Uterus (tissue), 3 donors: ENCODE measurements at regions not wholly inside any gene's neighbourhood (a gene's known extent, or its start where the extent isn't known, plus 50 kb on each side); places are given as distances from the start of the nearest gene placed in this dataset.

Experiments
- DNase-seq, 2 donors: peaks; one replicate each; pipeline ENCODE4 v3.0.0-alpha.2; 2019 to 2020
- H3K27ac ChIP-seq, 2 donors: fragments of 200-600 bp; sonication (generic); 1 replicate in 1 of 2; 2 replicates in 1 of 2; pipeline ENCODE4 v1.5.1; 2016 to 2018
- H3K27me3 ChIP-seq, 2 donors: fragments of 200-600 bp; sonication (generic); one replicate each; pipeline ENCODE4 v1.5.1; 2018 to 2019; ENCODE audit warnings: control low read depth in 1 of 2
- H3K36me3 ChIP-seq, 2 donors: fragments of 200-600 bp; sonication (generic); one replicate each; pipeline ENCODE4 v1.5.1; 2019; ENCODE audit warnings: control low read depth in 1 of 2
- H3K4me1 ChIP-seq, 2 donors: fragments of 200-600 bp; sonication (generic); one replicate each; pipeline ENCODE4 v1.5.1; 2018 to 2019; ENCODE audit warnings: control low read depth in 1 of 2
- H3K4me3 ChIP-seq, 2 donors: fragments of 200-600 bp; sonication (generic); 1 replicate in 1 of 2; 2 replicates in 1 of 2; pipeline ENCODE4 v1.5.1; 2018 to 2019; ENCODE audit warnings: mild to moderate bottlenecking in 1 of 2
- H3K9me3 ChIP-seq, 2 donors: fragments of 200-600 bp; sonication (generic); one replicate each; pipeline ENCODE4 v1.5.1; 2019; ENCODE audit warnings: control low read depth in 1 of 2
- POLR2A ChIP-seq, 2 donors: fragments of 450-650 bp; IDR thresholded peaks; one replicate each; pipeline ENCODE4 v1.6.1; 2016; ENCODE audit warnings: antibody characterized with exemption in 2 of 2, mild to moderate bottlenecking in 1 of 2, moderate library complexity in 1 of 2
- intact Hi-C: fragments of 100-400 bp; cut with DNase I; formaldehyde crosslinking; loops from one replicate; pipeline ENCODE4 v1.15.1; 2023; ENCODE audit warnings: low total_unique reads
- TF ChIP-seq, protein P1 (sequence below), 4 experiments: fragments of 200-600 bp in 2 of 4; fragments of 450-650 bp in 2 of 4; sonication (generic) in 2 of 4; IDR thresholded peaks; one replicate each; pipeline ENCODE4 v1.5.1; 2016 to 2019; ENCODE audit warnings: antibody characterized with exemption in 4 of 4, mild to moderate bottlenecking in 2 of 4, moderate library complexity in 1 of 4
- donor health status: DM: yes; HTN: yes; CAD: no.

DNA sequence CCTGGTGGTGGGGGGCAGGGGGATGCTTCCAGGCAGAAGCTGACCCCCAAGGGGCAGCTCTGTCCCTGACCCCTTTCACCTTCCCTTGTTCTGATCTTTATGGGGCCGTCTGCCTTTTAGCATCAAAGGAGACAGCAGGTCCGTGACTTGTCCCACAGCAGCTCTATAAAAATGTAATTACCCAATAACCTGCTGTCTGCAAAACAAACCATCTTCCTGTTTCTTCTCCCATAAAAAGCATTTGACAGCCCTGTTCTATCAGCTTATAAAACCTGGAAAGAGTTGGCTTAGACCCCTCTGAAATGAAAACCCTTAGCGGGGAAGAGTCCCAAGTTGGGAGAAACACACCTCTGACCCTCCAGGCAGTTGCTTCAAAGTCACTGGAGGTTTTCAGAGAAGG is 416.9 kb downstream of the MED13L start:
- H3K4me3 ChIP-seq = no peak overlapping the region
- no peak for DNase-seq
- intact Hi-C loops = no loop called here
- no peaks in the 10 kb centered on the region for H3K27me3 ChIP-seq
- H3K36me3 ChIP-seq = no peaks in the 10 kb centered on the region
- no peak overlapping the region for H3K27ac ChIP-seq
- H3K4me1 ChIP-seq = no peaks in the 10 kb centered on the region
- H3K9me3 ChIP-seq = peaks cover 0 to 3% of the 10 kb centered on the region in 2 donors
- TF ChIP-seq, protein P1, sequence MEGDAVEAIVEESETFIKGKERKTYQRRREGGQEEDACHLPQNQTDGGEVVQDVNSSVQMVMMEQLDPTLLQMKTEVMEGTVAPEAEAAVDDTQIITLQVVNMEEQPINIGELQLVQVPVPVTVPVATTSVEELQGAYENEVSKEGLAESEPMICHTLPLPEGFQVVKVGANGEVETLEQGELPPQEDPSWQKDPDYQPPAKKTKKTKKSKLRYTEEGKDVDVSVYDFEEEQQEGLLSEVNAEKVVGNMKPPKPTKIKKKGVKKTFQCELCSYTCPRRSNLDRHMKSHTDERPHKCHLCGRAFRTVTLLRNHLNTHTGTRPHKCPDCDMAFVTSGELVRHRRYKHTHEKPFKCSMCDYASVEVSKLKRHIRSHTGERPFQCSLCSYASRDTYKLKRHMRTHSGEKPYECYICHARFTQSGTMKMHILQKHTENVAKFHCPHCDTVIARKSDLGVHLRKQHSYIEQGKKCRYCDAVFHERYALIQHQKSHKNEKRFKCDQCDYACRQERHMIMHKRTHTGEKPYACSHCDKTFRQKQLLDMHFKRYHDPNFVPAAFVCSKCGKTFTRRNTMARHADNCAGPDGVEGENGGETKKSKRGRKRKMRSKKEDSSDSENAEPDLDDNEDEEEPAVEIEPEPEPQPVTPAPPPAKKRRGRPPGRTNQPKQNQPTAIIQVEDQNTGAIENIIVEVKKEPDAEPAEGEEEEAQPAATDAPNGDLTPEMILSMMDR (IDR thresholded peaks at IDR 0.05) = no peak
- no peak for TF ChIP-seq POLR2A (IDR thresholded peaks at IDR 0.05)

DNA sequence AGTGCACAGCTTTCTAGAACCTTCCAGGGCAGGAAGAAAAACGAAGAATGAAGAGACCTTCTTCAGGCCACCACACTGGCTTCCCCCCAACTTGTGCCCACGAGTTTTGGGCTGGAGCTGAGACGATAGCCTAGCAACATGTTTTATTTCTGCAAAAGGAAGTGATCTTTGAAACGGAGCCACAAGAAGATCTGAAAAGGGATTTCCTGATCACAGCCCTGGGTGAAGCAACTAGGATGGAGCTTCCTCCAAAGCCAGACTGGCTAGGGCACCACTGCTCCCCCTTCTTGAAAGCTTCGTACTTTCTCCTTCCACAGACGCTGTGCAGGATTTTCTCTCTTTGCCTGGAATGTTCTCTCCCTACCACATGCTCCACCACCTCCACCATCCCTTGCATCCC is 418.3 kb downstream of the MED13L start:
- no peak overlapping the region for H3K4me3 ChIP-seq
- H3K27ac ChIP-seq = no peak overlapping the region
- no peaks in the 10 kb centered on the region for H3K4me1 ChIP-seq
- no peaks in the 10 kb centered on the region for H3K27me3 ChIP-seq
- no peaks in the 10 kb centered on the region for H3K36me3 ChIP-seq
- DNase-seq = no peak
- intact Hi-C loops = no loop called here
- TF ChIP-seq POLR2A (IDR thresholded peaks at IDR 0.05) = no peak
- TF ChIP-seq, protein P1 (IDR thresholded peaks at IDR 0.05) = no peak
- H3K9me3 ChIP-seq = no peaks in the 10 kb centered on the region

DNA sequence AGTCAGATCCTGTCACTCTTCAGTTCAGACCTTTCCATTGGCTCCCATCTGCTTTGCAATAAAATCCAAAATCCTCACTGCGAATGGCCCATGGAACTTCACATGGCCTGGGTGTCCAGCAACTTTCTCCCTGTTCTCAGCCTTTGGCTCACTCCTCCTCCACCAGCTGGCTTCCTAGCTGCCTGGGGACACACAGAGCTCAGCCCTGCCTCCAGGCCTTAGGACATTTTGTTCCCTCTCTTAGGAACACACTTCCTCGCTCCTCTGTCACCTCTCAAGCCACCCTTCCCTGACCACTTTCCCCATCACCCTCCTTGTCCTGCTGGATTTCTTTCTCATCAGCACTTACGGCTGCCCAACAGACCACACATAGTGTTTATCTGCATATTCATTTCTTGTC is 419.6 kb downstream of the MED13L start:
- intact Hi-C loops = no loop called here
- no peaks in the 10 kb centered on the region for H3K36me3 ChIP-seq
- DNase-seq = peak in 1 of 2 donors; percentile 22

DNA sequence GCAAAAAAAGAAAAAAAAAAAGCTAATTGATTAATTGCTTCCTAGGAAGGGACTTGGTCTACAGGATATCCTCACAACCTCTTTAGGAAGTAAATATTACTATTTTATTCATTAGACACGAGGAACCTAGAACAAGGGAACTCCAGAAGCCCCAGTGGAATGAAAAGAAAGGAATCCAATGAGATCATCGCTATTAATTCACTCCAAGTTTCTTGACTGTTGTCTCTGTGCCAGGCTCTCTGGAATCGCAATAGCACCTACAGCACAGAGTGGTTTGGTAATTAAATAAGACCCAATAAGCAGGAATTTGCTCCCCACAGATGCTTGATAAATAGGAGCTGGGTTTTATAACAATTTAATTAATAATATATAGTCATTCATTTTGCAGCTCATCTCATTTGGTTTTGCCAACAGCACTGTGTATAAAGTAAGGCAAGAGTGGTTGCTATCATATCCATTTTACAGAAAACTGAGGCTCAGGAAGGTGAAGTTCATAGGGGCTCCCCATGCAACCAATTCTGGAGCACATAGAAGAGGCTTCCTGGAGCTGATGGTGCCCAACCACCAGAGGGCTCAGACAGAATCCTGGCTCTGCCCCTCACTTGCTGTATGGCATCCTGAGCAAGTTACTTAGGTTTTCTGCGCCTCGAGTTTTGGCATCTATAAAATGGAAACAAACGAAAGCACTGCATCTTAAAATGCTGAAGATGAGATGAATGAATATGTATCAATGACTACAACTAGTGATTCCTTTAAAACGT is 420.2 kb downstream of the MED13L start:
- Histone ChIP-seq H3K36me3 (no peaks in the 10 kb centered on the region), H3K27me3 (no peaks in the 10 kb centered on the region), H3K9me3 (no peaks in the 10 kb centered on the region), H3K4me1 (no peaks in the 10 kb centered on the region), H3K4me3 (no peak overlapping the region), H3K27ac (no peak overlapping the region)
- intact Hi-C loops = no loop called here
- DNase-seq = no peak
- TF ChIP-seq, protein P1 (IDR thresholded peaks at IDR 0.05) = no peak
- no peak for TF ChIP-seq POLR2A (IDR thresholded peaks at IDR 0.05)

More for the DNA sequence above, 419.6 kb downstream of the MED13L start:
- Histone ChIP-seq H3K4me1 (no peaks in the 10 kb centered on the region), H3K9me3 (no peaks in the 10 kb centered on the region), H3K27me3 (no peaks in the 10 kb centered on the region), H3K4me3 (no peak overlapping the region), H3K27ac (no peak overlapping the region)
- TF ChIP-seq, protein P1 (IDR thresholded peaks at IDR 0.05) = no peak
- no peak for TF ChIP-seq POLR2A (IDR thresholded peaks at IDR 0.05)

DNA sequence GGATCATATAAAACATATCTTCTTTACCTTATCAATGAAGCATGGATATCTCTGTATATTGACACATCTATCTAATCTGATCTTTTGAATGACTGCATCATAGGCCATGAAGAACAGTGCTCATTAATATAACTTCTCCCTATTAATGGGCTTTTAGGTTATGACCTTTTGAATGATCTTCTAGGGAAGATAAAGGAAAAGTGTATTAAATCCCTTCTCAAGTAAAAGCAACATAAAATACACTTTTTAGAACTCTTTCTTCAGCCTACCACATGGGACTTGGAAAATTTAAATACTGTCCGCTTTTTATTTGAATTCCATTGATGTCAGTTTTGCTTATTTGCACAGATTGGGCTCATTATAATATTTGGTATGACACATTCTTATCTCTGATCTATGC is 425.4 kb downstream of the MED13L start:
- DNase-seq = no peak
- Histone ChIP-seq H3K4me1 (no peaks in the 10 kb centered on the region), H3K27me3 (no peaks in the 10 kb centered on the region), H3K4me3 (no peak overlapping the region), H3K27ac (no peak overlapping the region), H3K36me3 (no peaks in the 10 kb centered on the region), H3K9me3 (no peaks in the 10 kb centered on the region)
- TF ChIP-seq, protein P1 (IDR thresholded peaks at IDR 0.05) = no peak
- TF ChIP-seq POLR2A (IDR thresholded peaks at IDR 0.05) = no peak
- intact Hi-C loops = no loop called here
